ENCODE measurements at regions not wholly inside any gene's neighbourhood (a gene's known extent, or its start where the extent isn't known, plus 50 kb on each side); places are given as distances from the start of the nearest gene placed in this dataset.
A peak's percentile ranks its signal among the peaks of the same experiment; 100 is the strongest.

GRCh38 chr18:43422518-43422917, 145.2 kb upstream of the SYT4 start:
- no peak overlapping the region for H3K4me2 ChIP-seq
- TF ChIP-seq CTCF (conservative IDR thresholded peaks at IDR 0.05; ENCODE audit: low read depth, low read length): 0 out of 2 replicates have a peak, but pooled peaks have one; percentile 15

GRCh38 chr18:43435851-43436250, 158.6 kb upstream of the SYT4 start:
- no peak overlapping the region for H3K27ac ChIP-seq
- H3K4me2 ChIP-seq: no peak overlapping the region
- peaks cover 8% of the 10 kb centered on the region for H3K4me1 ChIP-seq (ENCODE audit: low read depth, poor library complexity, severe bottlenecking)
- no peak overlapping the region for H2AFZ ChIP-seq (ENCODE audit: low read depth)
- no peaks in the 10 kb centered on the region for H3K79me2 ChIP-seq (ENCODE audit: insufficient read depth, low read depth)
- no peak overlapping the region for H3K9ac ChIP-seq
- H3K36me3 ChIP-seq (ENCODE audit: insufficient read depth): no peaks in the 10 kb centered on the region
- TF ChIP-seq CTCF (conservative IDR thresholded peaks at IDR 0.05; ENCODE audit: low read depth, low read length): no peak
- no peaks in the 10 kb centered on the region for H3K27me3 ChIP-seq (ENCODE audit: insufficient read depth, low read depth)
- no peaks in the 10 kb centered on the region for H4K20me1 ChIP-seq (ENCODE audit: insufficient read depth)
- H3K4me3 ChIP-seq (IDR thresholded peaks at IDR 0.05; ENCODE audit: insufficient read depth, low read depth, low read length): no peak overlapping the region

More at GRCh38 chr18:43422518-43422917, 145.2 kb upstream of the SYT4 start:
- Histone ChIP-seq H3K36me3 (ENCODE audit: insufficient read depth) (no peaks in the 10 kb centered on the region), H3K27ac (no peak overlapping the region), H3K4me3 (IDR thresholded peaks at IDR 0.05; ENCODE audit: insufficient read depth, low read depth, low read length) (no peak overlapping the region), H3K27me3 (ENCODE audit: insufficient read depth, low read depth) (no peaks in the 10 kb centered on the region), H3K9ac (no peak overlapping the region), H3K4me1 (ENCODE audit: low read depth, poor library complexity, severe bottlenecking) (no peaks in the 10 kb centered on the region), H4K20me1 (ENCODE audit: insufficient read depth) (no peaks in the 10 kb centered on the region), H2AFZ (ENCODE audit: low read depth) (no peak overlapping the region), H3K79me2 (ENCODE audit: insufficient read depth, low read depth) (no peaks in the 10 kb centered on the region)

GRCh38 chr18:43442131-43442530, 164.8 kb upstream of the SYT4 start:
- no peaks in the 10 kb centered on the region for H3K27me3 ChIP-seq (ENCODE audit: insufficient read depth, low read depth)
- no peak overlapping the region for H3K4me3 ChIP-seq (IDR thresholded peaks at IDR 0.05; ENCODE audit: insufficient read depth, low read depth, low read length)
- H3K4me2 ChIP-seq: peak overlapping the region; percentile 29
- no peaks in the 10 kb centered on the region for H4K20me1 ChIP-seq (ENCODE audit: insufficient read depth)
- peaks cover 36% of the 10 kb centered on the region for H3K4me1 ChIP-seq (ENCODE audit: low read depth, poor library complexity, severe bottlenecking)
- H3K36me3 ChIP-seq (ENCODE audit: insufficient read depth): no peaks in the 10 kb centered on the region
- no peaks in the 10 kb centered on the region for H3K79me2 ChIP-seq (ENCODE audit: insufficient read depth, low read depth)
- peak overlapping the region; percentile 5; the same call in 1 of the 2 replicates for H2AFZ ChIP-seq (ENCODE audit: low read depth)
- H3K9ac ChIP-seq: peak overlapping the region; percentile 11; the same call in 1 of the 2 replicates
- TF ChIP-seq CTCF (conservative IDR thresholded peaks at IDR 0.05; ENCODE audit: low read depth, low read length): no peak
- H3K27ac ChIP-seq: peak overlapping the region; percentile 74

GRCh38 chr18:43442571-43442970, 165.3 kb upstream of the SYT4 start:
- no peak for TF ChIP-seq CTCF (conservative IDR thresholded peaks at IDR 0.05; ENCODE audit: low read depth, low read length)
- Histone ChIP-seq H3K27me3 (ENCODE audit: insufficient read depth, low read depth) (no peaks in the 10 kb centered on the region), H3K4me2 (peak overlapping the region; percentile 29; the same call in 1 of the 2 replicates), H3K4me1 (ENCODE audit: low read depth, poor library complexity, severe bottlenecking) (peaks cover 36% of the 10 kb centered on the region), H3K9ac (peak overlapping the region; percentile 11; the same call in 1 of the 2 replicates), H3K36me3 (ENCODE audit: insufficient read depth) (no peaks in the 10 kb centered on the region), H3K79me2 (ENCODE audit: insufficient read depth, low read depth) (no peaks in the 10 kb centered on the region), H3K4me3 (IDR thresholded peaks at IDR 0.05; ENCODE audit: insufficient read depth, low read depth, low read length) (no peak overlapping the region), H2AFZ (ENCODE audit: low read depth) (peak overlapping the region; percentile 5; the same call in 1 of the 2 replicates), H4K20me1 (ENCODE audit: insufficient read depth) (no peaks in the 10 kb centered on the region), H3K27ac (peak overlapping the region; percentile 74)

All from KMS-11 (cell line).